ENCODE measurements at regions not wholly inside any gene's neighbourhood (a gene's known extent, or its start where the extent isn't known, plus 50 kb on each side); places are given as distances from the start of the nearest gene placed in this dataset.

- TF ChIP-seq EP300 (IDR thresholded peaks at IDR 0.05; ENCODE audit: borderline replicate concordance in 1 of 2, control insufficient read depth in 1 of 2, low read depth in 2 of 2, low read length in 2 of 2), result no peak
- TF ChIP-seq, protein P1, sequence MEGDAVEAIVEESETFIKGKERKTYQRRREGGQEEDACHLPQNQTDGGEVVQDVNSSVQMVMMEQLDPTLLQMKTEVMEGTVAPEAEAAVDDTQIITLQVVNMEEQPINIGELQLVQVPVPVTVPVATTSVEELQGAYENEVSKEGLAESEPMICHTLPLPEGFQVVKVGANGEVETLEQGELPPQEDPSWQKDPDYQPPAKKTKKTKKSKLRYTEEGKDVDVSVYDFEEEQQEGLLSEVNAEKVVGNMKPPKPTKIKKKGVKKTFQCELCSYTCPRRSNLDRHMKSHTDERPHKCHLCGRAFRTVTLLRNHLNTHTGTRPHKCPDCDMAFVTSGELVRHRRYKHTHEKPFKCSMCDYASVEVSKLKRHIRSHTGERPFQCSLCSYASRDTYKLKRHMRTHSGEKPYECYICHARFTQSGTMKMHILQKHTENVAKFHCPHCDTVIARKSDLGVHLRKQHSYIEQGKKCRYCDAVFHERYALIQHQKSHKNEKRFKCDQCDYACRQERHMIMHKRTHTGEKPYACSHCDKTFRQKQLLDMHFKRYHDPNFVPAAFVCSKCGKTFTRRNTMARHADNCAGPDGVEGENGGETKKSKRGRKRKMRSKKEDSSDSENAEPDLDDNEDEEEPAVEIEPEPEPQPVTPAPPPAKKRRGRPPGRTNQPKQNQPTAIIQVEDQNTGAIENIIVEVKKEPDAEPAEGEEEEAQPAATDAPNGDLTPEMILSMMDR (IDR thresholded peaks at IDR 0.05 in 2 of 3, conservative IDR thresholded peaks at IDR 0.05 in 1 of 3; ENCODE audit: control insufficient read depth in 2 of 3, extremely low read depth in 1 of 3, insufficient read depth in 1 of 3, low read depth in 3 of 3, low read length in 3 of 3), result no peak
- TF ChIP-seq POLR2AphosphoS5 (IDR thresholded peaks at IDR 0.05; ENCODE audit: low read length), result no peak
- TF ChIP-seq TARDBP (IDR thresholded peaks at IDR 0.05; ENCODE audit: borderline replicate concordance), result no peak
- TF ChIP-seq, protein P2, sequence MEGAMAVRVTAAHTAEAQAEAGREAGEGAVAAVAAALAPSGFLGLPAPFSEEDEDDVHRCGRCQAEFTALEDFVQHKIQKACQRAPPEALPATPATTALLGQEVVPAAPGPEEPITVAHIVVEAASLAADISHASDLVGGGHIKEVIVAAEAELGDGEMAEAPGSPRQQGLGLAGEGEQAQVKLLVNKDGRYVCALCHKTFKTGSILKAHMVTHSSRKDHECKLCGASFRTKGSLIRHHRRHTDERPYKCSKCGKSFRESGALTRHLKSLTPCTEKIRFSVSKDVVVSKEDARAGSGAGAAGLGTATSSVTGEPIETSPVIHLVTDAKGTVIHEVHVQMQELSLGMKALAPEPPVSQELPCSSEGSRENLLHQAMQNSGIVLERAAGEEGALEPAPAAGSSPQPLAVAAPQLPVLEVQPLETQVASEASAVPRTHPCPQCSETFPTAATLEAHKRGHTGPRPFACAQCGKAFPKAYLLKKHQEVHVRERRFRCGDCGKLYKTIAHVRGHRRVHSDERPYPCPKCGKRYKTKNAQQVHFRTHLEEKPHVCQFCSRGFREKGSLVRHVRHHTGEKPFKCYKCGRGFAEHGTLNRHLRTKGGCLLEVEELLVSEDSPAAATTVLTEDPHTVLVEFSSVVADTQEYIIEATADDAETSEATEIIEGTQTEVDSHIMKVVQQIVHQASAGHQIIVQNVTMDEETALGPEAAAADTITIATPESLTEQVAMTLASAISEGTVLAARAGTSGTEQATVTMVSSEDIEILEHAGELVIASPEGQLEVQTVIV (IDR thresholded peaks at IDR 0.05; ENCODE audit: borderline replicate concordance, partially characterized antibody), result no peak
- TF ChIP-seq SIN3A (IDR thresholded peaks at IDR 0.05; ENCODE audit: low read depth, low read length), result no peak
- no peak for TF ChIP-seq POLR2A (IDR thresholded peaks at IDR 0.05; ENCODE audit: low read depth, low read length)
- TF ChIP-seq NRF1 (conservative IDR thresholded peaks at IDR 0.05; ENCODE audit: low read depth, low read length), result no peak
- no peak for TF ChIP-seq YY1 (IDR thresholded peaks at IDR 0.05; ENCODE audit: low read depth, low read length)
These were observed 84.5 kb downstream of the FZD1 start for GRCh38 chr7:91348711-91349110.
